IPS-18a (cell line): ENCODE measurements at regions not wholly inside any gene's neighbourhood (a gene's known extent, or its start where the extent isn't known, plus 50 kb on each side); places are given as distances from the start of the nearest gene placed in this dataset.

ENCODE experiments used
- H3K27ac ChIP-seq: one replicate; pipeline ENCODE4 v1.5.1; 2013; ENCODE audit warnings: low read length
- H3K27me3 ChIP-seq: one replicate; pipeline ENCODE4 v1.6.1; 2013; ENCODE audit warnings: mild to moderate bottlenecking, low read length; ENCODE audit not compliant: control insufficient read depth, insufficient read depth
- H3K36me3 ChIP-seq: one replicate; pipeline ENCODE4 v1.6.1; 2013; ENCODE audit warnings: low read depth, low read length; ENCODE audit not compliant: control insufficient read depth
- H3K4me1 ChIP-seq: one replicate; pipeline ENCODE4 v1.6.1; 2013; ENCODE audit warnings: low read depth, low read length; ENCODE audit not compliant: control insufficient read depth
- H3K4me3 ChIP-seq: one replicate; pipeline ENCODE4 v1.5.1; 2013; ENCODE audit warnings: low read length
- H3K9ac ChIP-seq: one replicate; pipeline ENCODE4 v1.6.1; 2013; ENCODE audit warnings: mild to moderate bottlenecking, low read length, moderate library complexity
- H3K9me3 ChIP-seq: one replicate; pipeline ENCODE4 v1.6.1; 2013; ENCODE audit warnings: low read depth, low read length; ENCODE audit not compliant: control insufficient read depth

GRCh38 chr13:72126424-72126823, 259.4 kb upstream of the DACH1 start:
- H3K4me3 ChIP-seq: no peak overlapping the region
- peaks cover 14% of the 10 kb centered on the region for H3K4me1 ChIP-seq
- no peak overlapping the region for H3K27ac ChIP-seq
- no peaks in the 10 kb centered on the region for H3K27me3 ChIP-seq
- no peaks in the 10 kb centered on the region for H3K9me3 ChIP-seq
- H3K9ac ChIP-seq: no peak overlapping the region
- no peaks in the 10 kb centered on the region for H3K36me3 ChIP-seq

- H3K9ac ChIP-seq: no peak overlapping the region
- peaks cover 23% of the 10 kb centered on the region for H3K4me1 ChIP-seq
- no peaks in the 10 kb centered on the region for H3K27me3 ChIP-seq
These were observed 258.6 kb upstream of the DACH1 start for GRCh38 chr13:72125561-72125960.

DNA sequence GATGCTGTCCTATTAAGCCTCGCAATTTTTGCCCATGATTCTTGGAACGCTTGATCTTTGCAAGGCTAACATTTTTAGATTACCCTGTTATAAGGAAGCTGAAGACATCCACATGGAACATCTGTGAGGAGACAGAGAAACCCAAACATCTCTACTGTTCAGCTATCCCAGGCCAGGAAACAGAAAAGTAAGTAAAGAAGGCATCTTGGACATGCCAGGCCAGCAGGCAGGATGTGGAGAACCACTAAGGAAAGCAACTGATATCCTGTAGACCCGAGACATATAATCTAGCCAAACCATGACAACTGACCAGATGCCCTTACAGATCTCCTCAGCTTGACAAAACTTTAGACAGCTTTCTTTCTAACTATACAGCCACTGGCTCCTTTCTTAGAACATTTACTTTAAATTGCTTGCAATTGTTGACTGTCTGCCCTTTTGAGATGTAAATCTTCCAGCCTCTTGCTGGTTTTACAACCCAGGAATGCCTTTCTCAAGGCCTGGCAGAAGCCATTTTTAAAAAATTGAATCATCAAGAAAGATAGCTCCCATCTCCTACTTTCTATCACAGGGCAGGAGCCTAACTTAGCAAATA, 255.8 kb upstream of the DACH1 start:
- H3K9ac ChIP-seq: no peak overlapping the region
- H3K4me3 ChIP-seq: no peak overlapping the region
- H3K4me1 ChIP-seq: peaks cover 32% of the 10 kb centered on the region

More at GRCh38 chr13:72125561-72125960, 258.6 kb upstream of the DACH1 start:
- Histone ChIP-seq H3K9me3 (no peaks in the 10 kb centered on the region), H3K27ac (no peak overlapping the region), H3K36me3 (no peaks in the 10 kb centered on the region), H3K4me3 (no peak overlapping the region)

DNA sequence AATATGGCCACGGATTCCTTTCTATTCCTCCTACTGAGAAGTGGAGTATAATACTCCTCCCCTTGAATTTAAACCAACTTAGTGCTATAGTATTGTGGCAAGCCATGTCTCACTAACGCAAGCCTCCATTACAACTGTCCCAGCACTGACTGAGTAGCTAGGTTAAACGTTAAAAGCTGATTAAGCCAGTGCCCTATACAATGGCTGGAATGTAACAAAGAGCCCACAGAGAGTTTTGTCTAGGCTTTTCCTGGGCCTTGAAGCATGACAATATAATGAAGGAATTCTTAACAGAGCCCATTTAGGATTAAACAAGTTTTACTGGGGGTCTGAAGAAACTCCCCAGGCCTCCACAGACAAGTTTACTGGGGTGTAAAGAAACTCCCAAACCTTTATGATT, 254.5 kb upstream of the DACH1 start:
- no peak overlapping the region for H3K27ac ChIP-seq
- no peak overlapping the region for H3K4me3 ChIP-seq
- no peak overlapping the region for H3K9ac ChIP-seq
- no peaks in the 10 kb centered on the region for H3K27me3 ChIP-seq
- peaks cover 32% of the 10 kb centered on the region for H3K4me1 ChIP-seq
- H3K36me3 ChIP-seq: no peaks in the 10 kb centered on the region
- H3K9me3 ChIP-seq: no peaks in the 10 kb centered on the region

More for the DNA sequence above, 255.8 kb upstream of the DACH1 start:
- H3K36me3 ChIP-seq: no peaks in the 10 kb centered on the region
- H3K9me3 ChIP-seq: no peaks in the 10 kb centered on the region
- no peak overlapping the region for H3K27ac ChIP-seq
- H3K27me3 ChIP-seq: no peaks in the 10 kb centered on the region

DNA sequence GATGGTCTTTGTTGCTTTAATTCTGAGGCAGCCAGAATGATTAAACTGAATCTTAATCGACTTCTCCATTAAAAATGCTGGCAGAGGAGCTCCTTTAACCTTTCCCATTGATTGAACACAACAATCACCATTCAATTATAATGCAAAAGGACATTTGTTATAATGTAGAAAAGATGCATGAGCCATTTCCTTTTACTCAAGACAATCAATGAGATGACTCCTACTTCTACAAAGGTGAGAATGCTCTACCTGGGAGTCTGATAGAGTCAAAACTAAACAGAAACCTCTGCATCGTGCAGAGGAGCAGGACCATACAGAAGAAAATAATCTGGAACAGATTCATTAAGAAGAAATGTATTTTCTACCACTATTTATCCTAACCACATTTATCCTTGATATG, 253.6 kb upstream of the DACH1 start:
- no peak overlapping the region for H3K9ac ChIP-seq
- H3K9me3 ChIP-seq: no peaks in the 10 kb centered on the region
- H3K27ac ChIP-seq: peak overlapping the region; percentile 39
- peaks cover 32% of the 10 kb centered on the region for H3K4me1 ChIP-seq
- no peak overlapping the region for H3K4me3 ChIP-seq
- no peaks in the 10 kb centered on the region for H3K36me3 ChIP-seq
- no peaks in the 10 kb centered on the region for H3K27me3 ChIP-seq

GRCh38 chr13:72113931-72114330, 246.9 kb upstream of the DACH1 start:
- Histone ChIP-seq H3K9me3 (no peaks in the 10 kb centered on the region), H3K4me1 (no peaks in the 10 kb centered on the region), H3K9ac (no peak overlapping the region), H3K4me3 (no peak overlapping the region), H3K36me3 (no peaks in the 10 kb centered on the region), H3K27ac (no peak overlapping the region), H3K27me3 (no peaks in the 10 kb centered on the region)

DNA sequence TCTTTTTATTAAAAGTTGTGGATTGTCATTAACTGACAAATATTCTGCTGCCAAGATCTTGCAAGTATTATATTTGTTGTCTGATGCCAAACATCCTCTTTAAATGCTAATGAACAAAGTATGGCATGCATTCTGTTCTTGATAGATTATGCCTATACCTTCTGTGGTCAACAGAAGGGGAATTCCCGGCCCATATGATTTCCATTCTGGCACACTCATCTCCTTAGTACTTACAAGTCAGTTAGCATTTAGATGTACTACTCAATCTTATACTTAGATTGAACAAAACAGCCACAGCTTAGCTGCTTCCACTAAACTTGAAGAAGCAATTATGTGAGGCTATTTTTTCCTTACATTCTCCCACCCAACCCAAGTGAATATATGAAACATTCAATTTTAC, 246.1 kb upstream of the DACH1 start:
- H3K4me3 ChIP-seq: no peak overlapping the region
- no peaks in the 10 kb centered on the region for H3K27me3 ChIP-seq
- H3K9me3 ChIP-seq: no peaks in the 10 kb centered on the region
- H3K4me1 ChIP-seq: no peaks in the 10 kb centered on the region
- no peak overlapping the region for H3K9ac ChIP-seq
- H3K27ac ChIP-seq: no peak overlapping the region
- H3K36me3 ChIP-seq: no peaks in the 10 kb centered on the region

DNA sequence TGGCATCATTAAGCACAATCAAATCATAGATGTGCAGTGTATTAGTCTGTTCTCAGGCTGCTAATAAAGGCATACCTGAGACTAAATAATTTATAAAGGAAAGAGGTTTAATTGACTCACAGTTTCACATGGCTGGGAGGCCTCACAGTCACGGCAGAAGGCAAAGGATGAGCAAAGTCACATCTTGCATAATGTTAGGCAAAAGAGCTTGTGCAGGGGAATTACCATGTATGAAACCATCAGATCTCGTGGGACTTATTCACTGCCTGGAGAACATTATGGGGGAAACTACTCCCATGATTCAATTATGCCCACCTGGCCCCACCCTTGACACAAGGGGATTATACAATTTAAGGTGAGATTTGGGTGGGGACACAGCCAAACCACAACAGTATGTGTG, 245.2 kb upstream of the DACH1 start:
- H3K4me3 ChIP-seq: no peak overlapping the region
- no peaks in the 10 kb centered on the region for H3K27me3 ChIP-seq
- no peaks in the 10 kb centered on the region for H3K36me3 ChIP-seq
- no peaks in the 10 kb centered on the region for H3K4me1 ChIP-seq
- H3K27ac ChIP-seq: no peak overlapping the region
- H3K9ac ChIP-seq: no peak overlapping the region
- H3K9me3 ChIP-seq: no peaks in the 10 kb centered on the region

DNA sequence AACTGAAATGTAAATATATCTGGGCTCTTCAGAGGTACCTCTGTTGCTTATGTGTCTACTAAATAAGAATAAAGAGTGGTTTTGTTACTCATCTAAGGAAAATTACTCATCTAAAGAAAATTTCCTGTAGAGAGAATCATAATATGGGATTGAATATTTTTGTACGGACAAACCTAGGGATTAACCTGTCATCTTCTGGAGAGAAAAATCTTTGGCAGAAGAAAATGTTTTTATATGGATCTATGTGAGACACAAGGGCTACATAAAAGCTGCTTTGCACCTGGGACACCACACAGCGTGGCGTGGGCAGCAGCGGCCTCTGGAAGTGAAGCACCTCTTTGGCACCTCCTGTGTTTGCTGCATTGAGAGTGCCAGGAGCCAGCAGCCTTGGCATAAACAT, 242.9 kb upstream of the DACH1 start:
- no peaks in the 10 kb centered on the region for H3K4me1 ChIP-seq
- H3K36me3 ChIP-seq: no peaks in the 10 kb centered on the region
- H3K27ac ChIP-seq: no peak overlapping the region
- no peak overlapping the region for H3K4me3 ChIP-seq
- H3K9me3 ChIP-seq: no peaks in the 10 kb centered on the region
- no peaks in the 10 kb centered on the region for H3K27me3 ChIP-seq
- no peak overlapping the region for H3K9ac ChIP-seq

DNA sequence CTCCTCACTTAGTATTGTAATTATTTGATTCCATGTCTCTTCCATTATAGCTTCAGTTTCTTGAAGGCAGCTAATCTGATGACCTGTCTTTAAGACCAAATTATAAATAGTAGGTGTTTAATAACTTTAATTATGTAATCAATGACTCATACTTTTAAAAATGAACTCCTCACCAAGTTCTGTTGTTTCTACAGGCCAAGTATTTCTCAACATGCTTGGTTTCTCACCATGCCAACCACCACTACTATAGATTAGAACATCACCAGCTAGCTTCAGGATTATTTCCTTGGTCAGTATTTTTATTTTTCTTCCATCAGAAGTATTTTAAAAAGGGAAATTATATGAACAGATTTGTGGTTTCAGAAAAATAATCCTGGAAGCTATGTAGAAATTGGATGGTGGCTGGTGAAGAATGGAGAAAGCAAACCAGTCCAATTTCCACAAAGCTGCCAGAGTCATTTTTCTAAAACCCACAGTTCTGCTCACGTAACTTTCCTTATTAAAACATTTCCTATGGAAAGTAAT, 237.7 kb upstream of the DACH1 start:
- no peak overlapping the region for H3K4me3 ChIP-seq
- no peaks in the 10 kb centered on the region for H3K9me3 ChIP-seq
- H3K36me3 ChIP-seq: no peaks in the 10 kb centered on the region
- peaks cover 4% of the 10 kb centered on the region for H3K4me1 ChIP-seq
- H3K27ac ChIP-seq: no peak overlapping the region
- no peak overlapping the region for H3K9ac ChIP-seq
- no peaks in the 10 kb centered on the region for H3K27me3 ChIP-seq

DNA sequence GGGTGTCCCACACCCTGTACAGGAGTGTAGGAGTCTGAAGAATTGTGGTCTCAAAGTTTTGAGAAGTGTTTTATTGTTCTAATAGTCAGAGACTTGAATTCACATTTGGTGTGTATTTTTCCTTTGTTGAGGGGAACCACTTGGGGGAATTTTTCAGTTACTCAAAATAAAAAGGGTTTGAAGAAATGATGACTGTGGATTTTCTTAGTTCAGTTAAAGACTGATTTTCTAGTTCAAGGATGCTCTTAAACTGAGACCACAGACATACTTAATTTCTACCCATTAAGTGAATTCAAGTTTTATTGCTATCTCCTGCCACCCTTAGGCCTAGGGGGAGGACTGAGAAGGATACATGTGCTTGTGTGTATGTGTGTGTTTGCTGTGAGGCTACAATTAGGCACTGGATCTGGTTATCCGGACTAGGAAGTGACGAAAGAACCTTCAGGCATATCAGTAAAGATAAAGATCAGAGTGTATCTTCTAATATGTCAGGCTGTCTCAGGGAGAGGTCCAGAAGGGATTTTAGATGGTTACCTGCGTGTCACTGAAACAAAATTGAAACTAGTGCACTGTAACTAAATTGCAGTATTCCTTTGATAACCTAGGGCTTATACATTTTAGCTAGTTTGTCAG, 234.9 kb upstream of the DACH1 start:
- Histone ChIP-seq H3K27me3 (no peaks in the 10 kb centered on the region), H3K36me3 (no peaks in the 10 kb centered on the region), H3K9me3 (no peaks in the 10 kb centered on the region), H3K27ac (no peak overlapping the region), H3K4me1 (peaks cover 4% of the 10 kb centered on the region), H3K9ac (no peak overlapping the region), H3K4me3 (no peak overlapping the region)

DNA sequence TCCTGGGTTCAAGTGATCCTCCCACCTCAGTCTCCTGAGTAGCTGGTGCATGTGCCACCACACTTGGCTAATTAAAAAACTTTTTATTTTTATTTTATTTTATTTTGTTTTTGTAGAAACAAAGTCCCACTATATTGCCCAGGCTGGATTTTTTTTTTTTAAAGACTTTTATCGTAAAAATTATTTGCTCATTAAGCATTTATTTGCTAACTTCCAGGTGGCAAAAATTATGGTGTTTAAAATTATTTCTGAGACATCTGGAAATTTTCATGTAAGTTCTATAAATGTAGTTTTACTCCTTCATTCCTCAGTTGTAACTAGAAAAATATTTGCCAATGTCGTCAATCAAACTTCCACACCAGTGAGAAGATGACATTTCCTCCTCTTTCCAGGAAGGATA, 233.3 kb upstream of the DACH1 start:
- Histone ChIP-seq H3K9ac (no peak overlapping the region), H3K36me3 (no peaks in the 10 kb centered on the region), H3K4me3 (no peak overlapping the region), H3K9me3 (no peaks in the 10 kb centered on the region), H3K27me3 (no peaks in the 10 kb centered on the region), H3K4me1 (peaks cover 4% of the 10 kb centered on the region), H3K27ac (no peak overlapping the region)
